ENCODE measurements at regions not wholly inside any gene's neighbourhood (a gene's known extent, or its start where the extent isn't known, plus 50 kb on each side); places are given as distances from the start of the nearest gene placed in this dataset.

- DNase-seq (ENCODE audit: low spot score): no peak
These were observed 145.7 kb upstream of the GLI2 start for GRCh38 chr2:120589771-120590608.

- DNase-seq (ENCODE audit: low spot score): no peak
These were observed 144.8 kb upstream of the GLI2 start for GRCh38 chr2:120590841-120591240.

- DNase-seq (ENCODE audit: low spot score): no peak
These were observed 144.1 kb upstream of the GLI2 start for GRCh38 chr2:120591572-120591971.

- no peak for DNase-seq (ENCODE audit: low spot score)
These were observed 143.6 kb upstream of the GLI2 start for GRCh38 chr2:120592084-120592483.

GRCh38 chr2:120593921-120594686 is 141.6 kb upstream of the GLI2 start:
- no peak for DNase-seq (ENCODE audit: low spot score)

- DNase-seq (ENCODE audit: low spot score): no peak
These were observed 140.6 kb upstream of the GLI2 start for GRCh38 chr2:120594856-120595685.

- DNase-seq (ENCODE audit: low spot score): no peak
These were observed 139.9 kb upstream of the GLI2 start for GRCh38 chr2:120595739-120596138.

GRCh38 chr2:120596191-120596811 is 139.4 kb upstream of the GLI2 start:
- no peak for DNase-seq (ENCODE audit: low spot score)

- DNase-seq (ENCODE audit: low spot score): no peak
These were observed 138.6 kb upstream of the GLI2 start for GRCh38 chr2:120596990-120597594.

GRCh38 chr2:120597595-120598193 is 138.0 kb upstream of the GLI2 start:
- no peak for DNase-seq (ENCODE audit: low spot score)

GRCh38 chr2:120598416-120598815 is 137.3 kb upstream of the GLI2 start:
- DNase-seq (ENCODE audit: low spot score): no peak

- DNase-seq (ENCODE audit: low spot score): no peak
These were observed 136.6 kb upstream of the GLI2 start for GRCh38 chr2:120599072-120599471.

- no peak for DNase-seq (ENCODE audit: low spot score)
These were observed 136.0 kb upstream of the GLI2 start for GRCh38 chr2:120599656-120600055.

- no peak for DNase-seq (ENCODE audit: low spot score)
These were observed 135.3 kb upstream of the GLI2 start for GRCh38 chr2:120600335-120600734.

GRCh38 chr2:120600786-120601185 is 134.9 kb upstream of the GLI2 start:
- no peak for DNase-seq (ENCODE audit: low spot score)

- DNase-seq (ENCODE audit: low spot score): no peak
These were observed 134.1 kb upstream of the GLI2 start for GRCh38 chr2:120601566-120601965.

GRCh38 chr2:120602251-120602650 is 133.4 kb upstream of the GLI2 start:
- DNase-seq (ENCODE audit: low spot score): no peak

- DNase-seq (ENCODE audit: low spot score): no peak
These were observed 130.9 kb upstream of the GLI2 start for GRCh38 chr2:120604767-120605166.

GRCh38 chr2:120605231-120605935 is 130.3 kb upstream of the GLI2 start:
- DNase-seq (ENCODE audit: low spot score): no peak

GRCh38 chr2:120606280-120606679 is 129.4 kb upstream of the GLI2 start:
- no peak for DNase-seq (ENCODE audit: low spot score)

All from CD4-positive, alpha-beta T cell treated with Interleukin-6 at 100 ng/mL for 8 hours (primary cell).